ENCODE measurements at regions not wholly inside any gene's neighbourhood (a gene's known extent, or its start where the extent isn't known, plus 50 kb on each side); places are given as distances from the start of the nearest gene placed in this dataset.

DNA sequence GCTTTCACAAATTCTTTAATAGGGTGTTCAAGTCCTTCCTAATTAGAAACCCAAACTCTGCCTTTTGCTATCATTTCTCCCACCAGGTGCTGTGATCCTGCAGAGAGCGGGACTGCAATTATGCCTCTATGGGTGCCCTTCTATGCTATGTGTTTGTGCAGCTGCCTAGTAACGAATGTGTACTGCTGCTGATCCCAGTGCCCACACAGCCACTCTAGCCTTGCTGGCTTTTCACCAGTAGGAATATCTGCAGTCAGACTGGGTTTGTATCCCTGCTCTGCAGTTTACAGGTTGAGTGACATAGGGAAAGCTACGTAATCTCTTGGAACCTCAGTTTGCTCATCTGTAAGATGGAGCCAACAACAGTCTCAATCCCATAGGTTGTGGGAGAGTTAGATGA is 179.6 kb upstream of the IRX3 start:
- H4K20me1 ChIP-seq (replicated peaks; ENCODE audit: insufficient read depth) = no peaks in the 10 kb centered on the region
- H3K4me3 ChIP-seq = no peak overlapping the region
- H2AFZ ChIP-seq = no peak overlapping the region
- Mint-ChIP-seq H3K27me3 (ENCODE audit: insufficient read depth, low read depth, poor library complexity) (no peaks in the 10 kb centered on the region), H3K27ac (no peak overlapping the region), H3K9me3 (peaks cover 18% of the 10 kb centered on the region; the same call in 2 of the 3 replicates), H3K4me1 (peaks cover 11% of the 10 kb centered on the region), H3K4me3 (no peak overlapping the region), H3K36me3 (ENCODE audit: low read depth) (peaks cover 6% of the 10 kb centered on the region)
- H3K27ac ChIP-seq (ENCODE audit: low read depth) = no peak overlapping the region
- no peaks in the 10 kb centered on the region for H3K36me3 ChIP-seq (ENCODE audit: insufficient read depth)
- DNase-seq (ENCODE audit: low spot score) (no peak), ATAC-seq (no peak)
- H3F3A ChIP-seq (replicated peaks; ENCODE audit: low read depth) = no peaks in the 10 kb centered on the region
- H3K9me2 ChIP-seq (ENCODE audit: insufficient read depth) = 0 out of 2 replicates have a peak, but pooled peaks cover 3% of the 10 kb centered on the region
- no peak overlapping the region for H3K4me2 ChIP-seq
- H3K27me3 ChIP-seq (ENCODE audit: insufficient read depth) = no peaks in the 10 kb centered on the region
- peaks cover 14% of the 10 kb centered on the region for H3K4me1 ChIP-seq (ENCODE audit: insufficient read depth)
- TF ChIP-seq EZH2 (IDR thresholded peaks at IDR 0.05; ENCODE audit: low read depth, unreplicated experiment) (no peak), STAT1 (IDR thresholded peaks at IDR 0.05; ENCODE audit: unreplicated experiment) (no peak), CREB1 (CRISPR knock-in tag; IDR thresholded peaks at IDR 0.05; ENCODE audit: low read depth) (no peak), JUNB (IDR thresholded peaks at IDR 0.05; ENCODE audit: unreplicated experiment) (no peak), POLR2AphosphoS5 (IDR thresholded peaks at IDR 0.05; ENCODE audit: low read depth) (no peak), ZNF114 (CRISPR knock-in tag; IDR thresholded peaks at IDR 0.05) (no peak), EZH2phosphoT487 (IDR thresholded peaks at IDR 0.05; ENCODE audit: unreplicated experiment) (no peak), ZNF462 (CRISPR knock-in tag; IDR thresholded peaks at IDR 0.05) (no peak), ZNF331 (CRISPR knock-in tag; IDR thresholded peaks at IDR 0.05; ENCODE audit: low read depth) (no peak), NANOG (IDR thresholded peaks at IDR 0.05; ENCODE audit: borderline replicate concordance) (no peak), ETS1 (IDR thresholded peaks at IDR 0.05) (no peak)
- TF ChIP-seq, protein P1, sequence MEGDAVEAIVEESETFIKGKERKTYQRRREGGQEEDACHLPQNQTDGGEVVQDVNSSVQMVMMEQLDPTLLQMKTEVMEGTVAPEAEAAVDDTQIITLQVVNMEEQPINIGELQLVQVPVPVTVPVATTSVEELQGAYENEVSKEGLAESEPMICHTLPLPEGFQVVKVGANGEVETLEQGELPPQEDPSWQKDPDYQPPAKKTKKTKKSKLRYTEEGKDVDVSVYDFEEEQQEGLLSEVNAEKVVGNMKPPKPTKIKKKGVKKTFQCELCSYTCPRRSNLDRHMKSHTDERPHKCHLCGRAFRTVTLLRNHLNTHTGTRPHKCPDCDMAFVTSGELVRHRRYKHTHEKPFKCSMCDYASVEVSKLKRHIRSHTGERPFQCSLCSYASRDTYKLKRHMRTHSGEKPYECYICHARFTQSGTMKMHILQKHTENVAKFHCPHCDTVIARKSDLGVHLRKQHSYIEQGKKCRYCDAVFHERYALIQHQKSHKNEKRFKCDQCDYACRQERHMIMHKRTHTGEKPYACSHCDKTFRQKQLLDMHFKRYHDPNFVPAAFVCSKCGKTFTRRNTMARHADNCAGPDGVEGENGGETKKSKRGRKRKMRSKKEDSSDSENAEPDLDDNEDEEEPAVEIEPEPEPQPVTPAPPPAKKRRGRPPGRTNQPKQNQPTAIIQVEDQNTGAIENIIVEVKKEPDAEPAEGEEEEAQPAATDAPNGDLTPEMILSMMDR (conservative IDR thresholded peaks at IDR 0.05; ENCODE audit: low read depth in 2 of 2) = no peak
- TF ChIP-seq, protein P2, sequence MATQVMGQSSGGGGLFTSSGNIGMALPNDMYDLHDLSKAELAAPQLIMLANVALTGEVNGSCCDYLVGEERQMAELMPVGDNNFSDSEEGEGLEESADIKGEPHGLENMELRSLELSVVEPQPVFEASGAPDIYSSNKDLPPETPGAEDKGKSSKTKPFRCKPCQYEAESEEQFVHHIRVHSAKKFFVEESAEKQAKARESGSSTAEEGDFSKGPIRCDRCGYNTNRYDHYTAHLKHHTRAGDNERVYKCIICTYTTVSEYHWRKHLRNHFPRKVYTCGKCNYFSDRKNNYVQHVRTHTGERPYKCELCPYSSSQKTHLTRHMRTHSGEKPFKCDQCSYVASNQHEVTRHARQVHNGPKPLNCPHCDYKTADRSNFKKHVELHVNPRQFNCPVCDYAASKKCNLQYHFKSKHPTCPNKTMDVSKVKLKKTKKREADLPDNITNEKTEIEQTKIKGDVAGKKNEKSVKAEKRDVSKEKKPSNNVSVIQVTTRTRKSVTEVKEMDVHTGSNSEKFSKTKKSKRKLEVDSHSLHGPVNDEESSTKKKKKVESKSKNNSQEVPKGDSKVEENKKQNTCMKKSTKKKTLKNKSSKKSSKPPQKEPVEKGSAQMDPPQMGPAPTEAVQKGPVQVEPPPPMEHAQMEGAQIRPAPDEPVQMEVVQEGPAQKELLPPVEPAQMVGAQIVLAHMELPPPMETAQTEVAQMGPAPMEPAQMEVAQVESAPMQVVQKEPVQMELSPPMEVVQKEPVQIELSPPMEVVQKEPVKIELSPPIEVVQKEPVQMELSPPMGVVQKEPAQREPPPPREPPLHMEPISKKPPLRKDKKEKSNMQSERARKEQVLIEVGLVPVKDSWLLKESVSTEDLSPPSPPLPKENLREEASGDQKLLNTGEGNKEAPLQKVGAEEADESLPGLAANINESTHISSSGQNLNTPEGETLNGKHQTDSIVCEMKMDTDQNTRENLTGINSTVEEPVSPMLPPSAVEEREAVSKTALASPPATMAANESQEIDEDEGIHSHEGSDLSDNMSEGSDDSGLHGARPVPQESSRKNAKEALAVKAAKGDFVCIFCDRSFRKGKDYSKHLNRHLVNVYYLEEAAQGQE (IDR thresholded peaks at IDR 0.05; ENCODE audit: unreplicated experiment) = no peak
- no peaks in the 10 kb centered on the region for H3K79me2 ChIP-seq (replicated peaks; ENCODE audit: insufficient read depth)
